Esophagus muscularis mucosa (tissue), 4 donors: ENCODE measurements at regions not wholly inside any gene's neighbourhood (a gene's known extent, or its start where the extent isn't known, plus 50 kb on each side); places are given as distances from the start of the nearest gene placed in this dataset.
"Not testable (repeated sequence)": the region's sequence is repeated elsewhere in the genome, so short reads cannot be mapped to it uniquely, and the experiment has no call there.

Source experiments
- DNase-seq: peaks from one replicate; pipeline ENCODE4 v3.0.0-alpha.2; 2017; ENCODE audit errors: extremely low spot score
- H3K27ac ChIP-seq, 4 donors: fragments of 200-600 bp; sonication (generic); replicated peaks in 1 of 4; 1 replicate in 3 of 4; 2 replicates in 1 of 4; pipeline ENCODE4 v1.5.1; 2016 to 2019; ENCODE audit warnings: mild to moderate bottlenecking in 1 of 4
- H3K27me3 ChIP-seq, 4 donors: fragments of 200-600 bp; sonication (generic); one replicate each; pipeline versions ENCODE4 v1.5.1 to v1.6.0; 2016 to 2019
- H3K36me3 ChIP-seq, 4 donors: fragments of 200-600 bp; sonication (generic); one replicate each; pipeline ENCODE4 v1.5.1; 2016 to 2019
- H3K4me1 ChIP-seq, 4 donors: fragments of 200-600 bp; sonication (generic); one replicate each; pipeline ENCODE4 v1.5.1; 2016 to 2019
- H3K4me3 ChIP-seq, 4 donors: fragments of 200-600 bp; sonication (generic); 1 replicate in 2 of 4; 2 replicates in 2 of 4; pipeline ENCODE4 v1.5.1; 2016 to 2019; ENCODE audit warnings: mild to moderate bottlenecking in 4 of 4, moderate library complexity in 1 of 4
- H3K9me3 ChIP-seq, 4 donors: fragments of 200-600 bp; sonication (generic); 1 replicate in 3 of 4; 2 replicates in 1 of 4; pipeline ENCODE4 v1.5.1; 2016 to 2019
- EP300 ChIP-seq: sonication (generic); formaldehyde crosslinking; IDR thresholded peaks from one replicate; pipeline ENCODE4 v1.6.1; 2017; ENCODE audit warnings: antibody characterized with exemption
- POLR2A ChIP-seq: fragments of 450-650 bp; IDR thresholded peaks from one replicate; pipeline ENCODE4 v1.6.1; 2017; ENCODE audit warnings: antibody characterized with exemption, moderate library complexity, mild to moderate bottlenecking, low read depth
- POLR2AphosphoS5 ChIP-seq, 2 donors: sonication (generic); formaldehyde crosslinking; IDR thresholded peaks; one replicate each; pipeline ENCODE4 v1.6.1; 2017; ENCODE audit warnings: antibody characterized with exemption in 2 of 2
- WGBS: methylation state at CpG from one replicate; pipeline ENCODE4 v1.1.5; 2018; 5-methylcytosine and 5-hydroxymethylcytosine counted together
- intact Hi-C: fragments of 100-400 bp; cut with DNase I; formaldehyde crosslinking; loops from one replicate; pipeline ENCODE4 v1.15.1; 2023
- TF ChIP-seq, protein P1 (sequence below), 3 experiments: fragments of 200-600 bp in 2 of 3; fragments of 450-650 bp in 1 of 3; sonication (generic) in 2 of 3; IDR thresholded peaks; one replicate each; pipeline ENCODE4 v1.5.1; 2017 to 2019; ENCODE audit warnings: antibody characterized with exemption in 3 of 3, mild to moderate bottlenecking in 2 of 3, moderate library complexity in 1 of 3

- no peak overlapping the region for H3K27ac ChIP-seq
- intact Hi-C loops: no loop called here
- no peaks in the 10 kb centered on the region for H3K36me3 ChIP-seq
- H3K27me3 ChIP-seq: no peaks in the 10 kb centered on the region
- H3K9me3 ChIP-seq: peaks cover 0 to 12% (median 0%) of the 10 kb centered on the region in 4 donors
- H3K4me3 ChIP-seq: no peak overlapping the region
- DNase-seq: no peak
- TF ChIP-seq, protein P1, sequence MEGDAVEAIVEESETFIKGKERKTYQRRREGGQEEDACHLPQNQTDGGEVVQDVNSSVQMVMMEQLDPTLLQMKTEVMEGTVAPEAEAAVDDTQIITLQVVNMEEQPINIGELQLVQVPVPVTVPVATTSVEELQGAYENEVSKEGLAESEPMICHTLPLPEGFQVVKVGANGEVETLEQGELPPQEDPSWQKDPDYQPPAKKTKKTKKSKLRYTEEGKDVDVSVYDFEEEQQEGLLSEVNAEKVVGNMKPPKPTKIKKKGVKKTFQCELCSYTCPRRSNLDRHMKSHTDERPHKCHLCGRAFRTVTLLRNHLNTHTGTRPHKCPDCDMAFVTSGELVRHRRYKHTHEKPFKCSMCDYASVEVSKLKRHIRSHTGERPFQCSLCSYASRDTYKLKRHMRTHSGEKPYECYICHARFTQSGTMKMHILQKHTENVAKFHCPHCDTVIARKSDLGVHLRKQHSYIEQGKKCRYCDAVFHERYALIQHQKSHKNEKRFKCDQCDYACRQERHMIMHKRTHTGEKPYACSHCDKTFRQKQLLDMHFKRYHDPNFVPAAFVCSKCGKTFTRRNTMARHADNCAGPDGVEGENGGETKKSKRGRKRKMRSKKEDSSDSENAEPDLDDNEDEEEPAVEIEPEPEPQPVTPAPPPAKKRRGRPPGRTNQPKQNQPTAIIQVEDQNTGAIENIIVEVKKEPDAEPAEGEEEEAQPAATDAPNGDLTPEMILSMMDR (IDR thresholded peaks at IDR 0.05): no peak
- 24% methylated on average over 3 of the region's 3 CpGs for WGBS
- peaks cover 0 to 8% (median 0%) of the 10 kb centered on the region in 4 donors for H3K4me1 ChIP-seq
Measured at GRCh38 chr4:173642509-173642908, 112.5 kb upstream of the HAND2 start.

DNA sequence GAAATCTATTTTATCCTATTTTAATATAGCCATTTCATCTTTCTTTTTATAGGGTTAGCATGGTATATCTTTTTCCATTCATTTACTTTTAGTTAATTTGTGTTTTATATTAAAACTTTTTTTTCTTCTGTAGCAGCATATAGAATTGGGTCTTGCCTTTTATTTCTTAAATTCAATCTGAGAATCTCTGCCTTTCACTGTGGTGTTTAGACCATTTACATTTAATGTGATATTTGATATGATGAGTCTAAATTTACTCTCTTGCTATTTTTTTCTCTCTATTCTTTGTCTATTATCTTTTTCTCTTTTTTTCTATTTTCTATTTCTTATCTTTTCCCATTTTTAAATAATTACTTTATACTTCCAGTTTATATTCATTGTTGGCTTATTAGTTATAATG lies 105.4 kb upstream of the HAND2 start:
- H3K36me3 ChIP-seq: no peaks in the 10 kb centered on the region
- intact Hi-C loops: no loop called here
- no peak for TF ChIP-seq POLR2A
- no peak for TF ChIP-seq EP300
- TF ChIP-seq, protein P1 (IDR thresholded peaks at IDR 0.05): no peak
- TF ChIP-seq POLR2AphosphoS5 (IDR thresholded peaks at IDR 0.05): no peak
- no peak overlapping the region for H3K4me3 ChIP-seq
- peaks cover 0 to 31% (median 14%) of the 10 kb centered on the region in 4 donors for H3K9me3 ChIP-seq
- H3K4me1 ChIP-seq: no peaks in the 10 kb centered on the region
- H3K27ac ChIP-seq: no peak overlapping the region
- H3K27me3 ChIP-seq: no peaks in the 10 kb centered on the region
- no peak for DNase-seq

DNA sequence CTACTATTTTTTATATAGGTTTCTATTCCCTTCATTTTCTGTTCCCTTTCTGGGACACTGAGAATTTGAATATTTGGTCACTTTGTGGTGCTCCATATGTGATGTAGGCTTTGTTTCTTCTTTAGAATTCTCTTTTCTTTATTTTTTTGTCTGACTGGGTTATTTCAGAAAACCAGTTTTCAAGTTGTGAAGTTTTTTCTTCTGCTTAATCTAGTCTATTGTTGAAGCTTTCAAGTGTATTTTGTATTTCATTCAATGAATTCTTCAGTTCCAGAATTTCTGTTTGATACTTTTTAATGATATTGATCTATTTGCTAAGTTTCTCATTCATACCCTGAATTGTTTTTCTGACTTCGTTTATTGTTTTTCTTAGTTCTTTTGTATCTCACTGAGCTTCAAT lies 96.2 kb upstream of the HAND2 start:
- no peaks in the 10 kb centered on the region for H3K4me1 ChIP-seq
- H3K27me3 ChIP-seq: no peaks in the 10 kb centered on the region
- intact Hi-C loops: no loop called here
- no peak for DNase-seq
- no peak for TF ChIP-seq POLR2A
- TF ChIP-seq, protein P1 (IDR thresholded peaks at IDR 0.05): no peak
- no peak for TF ChIP-seq EP300
- TF ChIP-seq POLR2AphosphoS5 (IDR thresholded peaks at IDR 0.05): no peak
- H3K36me3 ChIP-seq: no peaks in the 10 kb centered on the region
- no peak overlapping the region for H3K4me3 ChIP-seq
- peaks cover 0 to 30% (median 17%) of the 10 kb centered on the region in 4 donors for H3K9me3 ChIP-seq
- WGBS: 78% methylated on average over 1 of the region's 1 CpG
- H3K27ac ChIP-seq: no peak overlapping the region

DNA sequence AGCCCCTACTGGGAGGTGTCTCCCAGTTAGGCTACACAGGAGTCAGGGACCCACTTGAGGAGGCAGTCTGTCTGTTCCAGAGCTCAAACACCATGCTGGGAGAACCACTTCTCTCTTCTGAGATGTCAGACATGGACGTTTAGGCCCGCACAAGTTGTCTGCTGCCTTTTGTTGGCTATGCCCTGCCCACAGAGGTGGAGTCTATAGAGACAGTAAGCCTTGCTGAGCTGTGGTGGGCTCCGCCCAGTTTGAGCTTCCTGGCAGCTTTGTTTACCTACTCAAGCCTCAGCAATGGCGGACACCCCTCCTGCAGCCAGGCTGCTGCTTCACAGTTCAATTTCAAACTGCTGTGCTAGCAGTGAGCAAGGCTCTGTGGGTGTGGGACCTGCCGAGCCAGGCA lies 88.6 kb upstream of the HAND2 start:
- H3K27me3 ChIP-seq, H3K4me3 ChIP-seq, intact Hi-C loops, DNase-seq, H3K27ac ChIP-seq, H3K4me1 ChIP-seq, H3K36me3 ChIP-seq: not testable (repeated sequence)
- no CpG with 5 or more reads among the region's 5 CpGs for whole genome bisulfite sequencing
- H3K9me3 ChIP-seq: peaks cover 0 to 22% (median 11%) of the 10 kb centered on the region in 4 donors

DNA sequence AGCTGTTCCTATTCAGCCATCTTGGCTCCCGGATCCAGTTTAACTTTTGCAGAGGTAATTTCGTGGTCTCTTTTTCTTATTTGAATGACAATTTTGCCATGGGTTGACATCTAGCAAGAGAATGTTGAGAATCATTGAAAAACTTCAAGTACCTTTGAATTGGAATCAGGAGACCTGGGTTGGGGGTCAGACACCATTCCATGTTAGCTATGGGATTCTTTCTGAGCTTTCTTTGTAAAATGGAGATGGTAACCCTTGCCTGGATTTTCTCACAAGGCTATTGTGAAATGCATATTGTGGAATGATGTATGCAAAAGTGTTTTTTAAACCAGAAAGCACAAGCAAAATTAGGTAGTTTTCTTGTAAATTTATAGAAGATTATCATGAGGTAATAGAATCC lies 79.1 kb upstream of the HAND2 start:
- intact Hi-C loops: no loop called here
- peaks cover 0 to 3% (median 0%) of the 10 kb centered on the region in 4 donors for H3K9me3 ChIP-seq

GRCh38 chr4:173608632-173609031 lies 78.6 kb upstream of the HAND2 start:
- H3K4me1 ChIP-seq, DNase-seq, H3K27me3 ChIP-seq, H3K9me3 ChIP-seq, H3K36me3 ChIP-seq, intact Hi-C loops, H3K27ac ChIP-seq: not testable (repeated sequence)
- H3K4me3 ChIP-seq: peak overlapping the region in 2 of 4 donors; percentile 18 to 24
- WGBS: no CpG with 5 or more reads among the region's 15 CpGs

More for the DNA sequence above, 79.1 kb upstream of the HAND2 start:
- Histone ChIP-seq H3K36me3 (no peaks in the 10 kb centered on the region), H3K4me1 (no peaks in the 10 kb centered on the region), H3K4me3 (no peak overlapping the region), H3K27me3 (no peaks in the 10 kb centered on the region), H3K27ac (no peak overlapping the region)
- TF ChIP-seq, protein P1 (IDR thresholded peaks at IDR 0.05): no peak
- TF ChIP-seq POLR2A (no peak), EP300 (no peak)
- WGBS: 95% methylated on average over 2 of the region's 2 CpGs
- DNase-seq: no peak
